ENCODE measurements at regions not wholly inside any gene's neighbourhood (a gene's known extent, or its start where the extent isn't known, plus 50 kb on each side); places are given as distances from the start of the nearest gene placed in this dataset.

DNA sequence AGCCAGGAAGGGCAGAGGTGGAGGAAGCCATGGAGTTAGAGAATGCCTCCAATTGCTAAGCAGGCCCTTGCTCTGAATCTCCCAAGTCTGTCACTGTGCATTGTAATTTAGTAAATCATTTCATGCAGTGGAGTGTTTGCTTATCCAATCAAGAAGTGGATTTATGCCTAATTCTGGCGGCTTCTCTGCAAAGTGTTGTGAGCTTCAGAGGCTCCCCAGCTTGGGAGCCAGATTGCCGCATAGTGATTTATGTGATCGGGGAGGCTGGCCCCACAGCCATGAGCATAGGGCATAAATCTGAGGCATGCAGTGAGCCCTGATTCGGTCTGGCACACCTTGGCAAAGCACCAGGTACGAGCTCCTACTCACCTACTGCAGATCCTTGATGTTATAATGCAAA, 520.8 kb downstream of the HS3ST4 start:
- CTCF ChIA-PET (ENCODE audit: unreplicated experiment): no interaction called here
- BruUV-seq (replicated peaks): no TSS peak

DNA sequence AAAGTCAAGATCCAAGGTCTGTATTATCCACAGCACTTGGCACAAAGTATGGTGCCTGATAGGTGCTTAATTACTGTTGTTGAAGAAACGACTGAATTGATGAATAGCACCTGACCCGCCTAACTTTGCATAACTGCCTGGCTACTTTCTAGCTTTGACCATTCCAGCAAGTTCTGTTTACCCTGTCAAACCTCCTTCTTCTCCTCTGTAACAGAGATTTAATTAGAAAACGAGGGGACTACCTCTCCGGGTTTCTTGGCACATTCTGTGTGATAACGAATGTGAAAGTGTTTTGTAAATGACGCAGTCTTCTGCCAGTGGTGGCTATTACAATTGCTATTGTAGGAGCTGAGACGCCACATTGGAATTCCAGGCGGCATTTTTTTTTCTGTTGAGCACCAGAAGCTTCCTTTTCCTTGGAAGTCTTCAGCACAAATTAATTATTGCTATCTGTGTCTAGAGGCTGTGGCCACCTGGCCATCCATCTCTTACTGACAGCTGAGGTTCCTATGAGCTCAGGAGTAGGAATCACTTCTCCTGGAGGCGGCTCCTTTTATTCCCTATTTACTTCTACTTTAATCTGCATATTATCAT, 522.9 kb downstream of the HS3ST4 start:
- ChIA-PET CTCF (ENCODE audit: unreplicated experiment) (no interaction called here), POLR2A (no interaction called here)
- Histone ChIP-seq H3K4me1 (ENCODE audit: insufficient read depth, low read length, poor library complexity, severe bottlenecking) (no peaks in the 10 kb centered on the region), H3K9me2 (ENCODE audit: insufficient read depth, low read length) (no peaks in the 10 kb centered on the region), H3K4me2 (ENCODE audit: low read length) (no peak overlapping the region), H3K79me2 (ENCODE audit: insufficient read depth, low read depth, low read length) (no peaks in the 10 kb centered on the region), H4K20me1 (ENCODE audit: insufficient read depth, low read length) (no peaks in the 10 kb centered on the region), H3K4me3 (ENCODE audit: low read depth, low read length, poor library complexity, severe bottlenecking) (no peak overlapping the region), H3K27ac (ENCODE audit: low read depth, low read length, poor library complexity, severe bottlenecking) (no peak overlapping the region), H3K9me3 (ENCODE audit: low read length) (no peaks in the 10 kb centered on the region), H2AFZ (ENCODE audit: low read length) (no peak overlapping the region), H3K36me3 (ENCODE audit: insufficient read depth, low read length) (no peaks in the 10 kb centered on the region)
- BruUV-seq (replicated peaks): no TSS peak
- no peak for DNase-seq (ENCODE audit: low spot score)
- intact Hi-C loops (cut with micrococcal nuclease; ENCODE audit: unreplicated experiment): no loop called here
- TF ChIP-seq, protein P1, sequence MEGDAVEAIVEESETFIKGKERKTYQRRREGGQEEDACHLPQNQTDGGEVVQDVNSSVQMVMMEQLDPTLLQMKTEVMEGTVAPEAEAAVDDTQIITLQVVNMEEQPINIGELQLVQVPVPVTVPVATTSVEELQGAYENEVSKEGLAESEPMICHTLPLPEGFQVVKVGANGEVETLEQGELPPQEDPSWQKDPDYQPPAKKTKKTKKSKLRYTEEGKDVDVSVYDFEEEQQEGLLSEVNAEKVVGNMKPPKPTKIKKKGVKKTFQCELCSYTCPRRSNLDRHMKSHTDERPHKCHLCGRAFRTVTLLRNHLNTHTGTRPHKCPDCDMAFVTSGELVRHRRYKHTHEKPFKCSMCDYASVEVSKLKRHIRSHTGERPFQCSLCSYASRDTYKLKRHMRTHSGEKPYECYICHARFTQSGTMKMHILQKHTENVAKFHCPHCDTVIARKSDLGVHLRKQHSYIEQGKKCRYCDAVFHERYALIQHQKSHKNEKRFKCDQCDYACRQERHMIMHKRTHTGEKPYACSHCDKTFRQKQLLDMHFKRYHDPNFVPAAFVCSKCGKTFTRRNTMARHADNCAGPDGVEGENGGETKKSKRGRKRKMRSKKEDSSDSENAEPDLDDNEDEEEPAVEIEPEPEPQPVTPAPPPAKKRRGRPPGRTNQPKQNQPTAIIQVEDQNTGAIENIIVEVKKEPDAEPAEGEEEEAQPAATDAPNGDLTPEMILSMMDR (conservative IDR thresholded peaks at IDR 0.05; ENCODE audit: low read length): no peak
- TF ChIP-seq EZH2phosphoT487 (IDR thresholded peaks at IDR 0.05; ENCODE audit: borderline replicate concordance, low read depth, low read length): no peak

More for the DNA sequence above, 520.8 kb downstream of the HS3ST4 start:
- Histone ChIP-seq H3K4me2 (ENCODE audit: low read length) (no peak overlapping the region), H3K4me3 (ENCODE audit: low read depth, low read length, poor library complexity, severe bottlenecking) (no peak overlapping the region), H3K27ac (ENCODE audit: low read depth, low read length, poor library complexity, severe bottlenecking) (no peak overlapping the region), H3K9me2 (ENCODE audit: insufficient read depth, low read length) (no peaks in the 10 kb centered on the region), H3K36me3 (ENCODE audit: insufficient read depth, low read length) (no peaks in the 10 kb centered on the region), H3K9me3 (ENCODE audit: low read length) (no peaks in the 10 kb centered on the region), H3K79me2 (ENCODE audit: insufficient read depth, low read depth, low read length) (no peaks in the 10 kb centered on the region), H4K20me1 (ENCODE audit: insufficient read depth, low read length) (no peaks in the 10 kb centered on the region), H2AFZ (ENCODE audit: low read length) (no peak overlapping the region), H3K4me1 (ENCODE audit: insufficient read depth, low read length, poor library complexity, severe bottlenecking) (no peaks in the 10 kb centered on the region)
- POLR2A ChIA-PET: no interaction called here
- TF ChIP-seq, protein P1 (conservative IDR thresholded peaks at IDR 0.05; ENCODE audit: low read length): no peak
- TF ChIP-seq EZH2phosphoT487 (IDR thresholded peaks at IDR 0.05; ENCODE audit: borderline replicate concordance, low read depth, low read length): no peak
- intact Hi-C loops (cut with micrococcal nuclease; ENCODE audit: unreplicated experiment): no loop called here
- DNase-seq (ENCODE audit: low spot score): no peak

DNA sequence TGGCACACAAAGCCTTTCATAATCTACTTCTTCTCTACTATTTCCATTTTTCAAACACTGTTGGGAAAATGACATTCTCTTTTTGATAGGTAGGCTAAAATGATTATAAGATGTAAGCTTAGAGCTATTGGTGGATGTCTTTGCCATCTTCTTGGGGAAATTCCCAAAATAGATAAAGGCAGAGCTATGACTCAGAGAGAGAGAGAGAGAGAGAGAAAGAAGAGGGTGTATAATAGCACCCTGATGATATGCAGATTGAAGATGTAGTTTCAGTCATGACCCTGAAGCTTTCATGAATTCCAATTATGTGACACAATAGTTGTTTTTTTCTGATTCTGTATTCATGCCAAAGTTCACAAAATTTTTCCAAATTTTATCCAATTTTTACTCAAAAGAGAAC, 529.1 kb downstream of the HS3ST4 start:
- Histone ChIP-seq H3K4me3 (ENCODE audit: low read depth, low read length, poor library complexity, severe bottlenecking) (no peak overlapping the region), H3K36me3 (ENCODE audit: insufficient read depth, low read length) (no peaks in the 10 kb centered on the region), H3K9me2 (ENCODE audit: insufficient read depth, low read length) (no peaks in the 10 kb centered on the region), H4K20me1 (ENCODE audit: insufficient read depth, low read length) (no peaks in the 10 kb centered on the region), H2AFZ (ENCODE audit: low read length) (no peak overlapping the region), H3K27ac (ENCODE audit: low read depth, low read length, poor library complexity, severe bottlenecking) (no peak overlapping the region), H3K9me3 (ENCODE audit: low read length) (no peaks in the 10 kb centered on the region), H3K4me1 (ENCODE audit: insufficient read depth, low read length, poor library complexity, severe bottlenecking) (no peaks in the 10 kb centered on the region), H3K79me2 (ENCODE audit: insufficient read depth, low read depth, low read length) (no peaks in the 10 kb centered on the region), H3K4me2 (ENCODE audit: low read length) (no peak overlapping the region)
- intact Hi-C loops (cut with micrococcal nuclease; ENCODE audit: unreplicated experiment): no loop called here
- no peak for TF ChIP-seq EZH2phosphoT487 (IDR thresholded peaks at IDR 0.05; ENCODE audit: borderline replicate concordance, low read depth, low read length)
- TF ChIP-seq, protein P1 (conservative IDR thresholded peaks at IDR 0.05; ENCODE audit: low read length): no peak
- no peak for DNase-seq (ENCODE audit: low spot score)
- CTCF ChIA-PET (ENCODE audit: unreplicated experiment): no interaction called here
- BruUV-seq (replicated peaks): no TSS peak
- POLR2A ChIA-PET: interaction anchor here (0.8 kb wide), 1 partner anchor 12 kb away, joined by 3 read pairs; no protein-coding TSS in a partner anchor
